ENCODE measurements at regions not wholly inside any gene's neighbourhood (a gene's known extent, or its start where the extent isn't known, plus 50 kb on each side); places are given as distances from the start of the nearest gene placed in this dataset.

GRCh38 chr14:97706819-97707218 lies 909.6 kb downstream of the VRK1 start:
- WGBS (ENCODE audit: insufficient coverage, low lambda C conversion rate): no CpG with 5 or more reads among the region's 2 CpGs
- no peak overlapping the region for H3K27ac ChIP-seq (ENCODE audit: low read length)
- DNase-seq: no peak

GRCh38 chr14:97707603-97708002 lies 910.4 kb downstream of the VRK1 start:
- Histone ChIP-seq H3K27ac (ENCODE audit: low read length) (no peak overlapping the region), H3K36me3 (ENCODE audit: control insufficient read depth, insufficient read depth, low read length) (no peaks in the 10 kb centered on the region), H3K4me3 (ENCODE audit: low read length) (no peak overlapping the region), H3K4me1 (ENCODE audit: control insufficient read depth, insufficient read depth, low read length) (no peaks in the 10 kb centered on the region), H3K9me3 (ENCODE audit: control insufficient read depth, low read depth, low read length) (no peaks in the 10 kb centered on the region), H3K27me3 (ENCODE audit: control insufficient read depth, insufficient read depth, low read length) (no peaks in the 10 kb centered on the region)
- DNase-seq: no peak
- WGBS (ENCODE audit: insufficient coverage, low lambda C conversion rate): no CpG with 5 or more reads among the region's 6 CpGs

More at GRCh38 chr14:97706819-97707218, 909.6 kb downstream of the VRK1 start:
- Histone ChIP-seq H3K4me1 (ENCODE audit: control insufficient read depth, insufficient read depth, low read length) (no peaks in the 10 kb centered on the region), H3K4me3 (ENCODE audit: low read length) (no peak overlapping the region), H3K27me3 (ENCODE audit: control insufficient read depth, insufficient read depth, low read length) (no peaks in the 10 kb centered on the region), H3K9me3 (ENCODE audit: control insufficient read depth, low read depth, low read length) (no peaks in the 10 kb centered on the region), H3K36me3 (ENCODE audit: control insufficient read depth, insufficient read depth, low read length) (no peaks in the 10 kb centered on the region)

GRCh38 chr14:97709552-97709951 lies 912.4 kb downstream of the VRK1 start:
- Histone ChIP-seq H3K27ac (ENCODE audit: low read length) (no peak overlapping the region), H3K27me3 (ENCODE audit: control insufficient read depth, insufficient read depth, low read length) (no peaks in the 10 kb centered on the region), H3K4me1 (ENCODE audit: control insufficient read depth, insufficient read depth, low read length) (no peaks in the 10 kb centered on the region), H3K9me3 (ENCODE audit: control insufficient read depth, low read depth, low read length) (peaks cover 3% of the 10 kb centered on the region), H3K4me3 (ENCODE audit: low read length) (no peak overlapping the region), H3K36me3 (ENCODE audit: control insufficient read depth, insufficient read depth, low read length) (no peaks in the 10 kb centered on the region)
- 100% methylated on average over 1 of the region's 6 CpGs for WGBS (ENCODE audit: insufficient coverage, low lambda C conversion rate)
- no peak for DNase-seq

- no peaks in the 10 kb centered on the region for H3K36me3 ChIP-seq (ENCODE audit: control insufficient read depth, insufficient read depth, low read length)
- WGBS (ENCODE audit: insufficient coverage, low lambda C conversion rate): 20% methylated on average over 1 of the region's 2 CpGs
Measured at GRCh38 chr14:97710726-97711125, 913.5 kb downstream of the VRK1 start.

GRCh38 chr14:97712471-97712870 lies 915.3 kb downstream of the VRK1 start:
- H3K4me1 ChIP-seq (ENCODE audit: control insufficient read depth, insufficient read depth, low read length): no peaks in the 10 kb centered on the region
- H3K36me3 ChIP-seq (ENCODE audit: control insufficient read depth, insufficient read depth, low read length): no peaks in the 10 kb centered on the region
- no peak overlapping the region for H3K4me3 ChIP-seq (ENCODE audit: low read length)
- H3K9me3 ChIP-seq (ENCODE audit: control insufficient read depth, low read depth, low read length): peaks cover 3% of the 10 kb centered on the region
- H3K27me3 ChIP-seq (ENCODE audit: control insufficient read depth, insufficient read depth, low read length): no peaks in the 10 kb centered on the region
- DNase-seq: no peak
- H3K27ac ChIP-seq (ENCODE audit: low read length): no peak overlapping the region

More at GRCh38 chr14:97710726-97711125, 913.5 kb downstream of the VRK1 start:
- H3K27me3 ChIP-seq (ENCODE audit: control insufficient read depth, insufficient read depth, low read length): no peaks in the 10 kb centered on the region
- H3K4me1 ChIP-seq (ENCODE audit: control insufficient read depth, insufficient read depth, low read length): no peaks in the 10 kb centered on the region
- peaks cover 3% of the 10 kb centered on the region for H3K9me3 ChIP-seq (ENCODE audit: control insufficient read depth, low read depth, low read length)
- DNase-seq: peak; percentile 10 to 38
- H3K4me3 ChIP-seq (ENCODE audit: low read length): no peak overlapping the region
- no peak overlapping the region for H3K27ac ChIP-seq (ENCODE audit: low read length)

- 100% methylated on average over 1 of the region's 6 CpGs for WGBS (ENCODE audit: insufficient coverage, low lambda C conversion rate)
- no peaks in the 10 kb centered on the region for H3K4me1 ChIP-seq (ENCODE audit: control insufficient read depth, insufficient read depth, low read length)
- H3K36me3 ChIP-seq (ENCODE audit: control insufficient read depth, insufficient read depth, low read length): no peaks in the 10 kb centered on the region
- peaks cover 3% of the 10 kb centered on the region for H3K9me3 ChIP-seq (ENCODE audit: control insufficient read depth, low read depth, low read length)
- H3K27ac ChIP-seq (ENCODE audit: low read length): no peak overlapping the region
- no peak for DNase-seq
- H3K4me3 ChIP-seq (ENCODE audit: low read length): no peak overlapping the region
- H3K27me3 ChIP-seq (ENCODE audit: control insufficient read depth, insufficient read depth, low read length): no peaks in the 10 kb centered on the region
Measured at GRCh38 chr14:97713023-97713422, 915.8 kb downstream of the VRK1 start.

- Histone ChIP-seq H3K36me3 (ENCODE audit: control insufficient read depth, insufficient read depth, low read length) (no peaks in the 10 kb centered on the region), H3K4me1 (ENCODE audit: control insufficient read depth, insufficient read depth, low read length) (no peaks in the 10 kb centered on the region), H3K27ac (ENCODE audit: low read length) (no peak overlapping the region), H3K9me3 (ENCODE audit: control insufficient read depth, low read depth, low read length) (peaks cover 3% of the 10 kb centered on the region), H3K27me3 (ENCODE audit: control insufficient read depth, insufficient read depth, low read length) (no peaks in the 10 kb centered on the region), H3K4me3 (ENCODE audit: low read length) (no peak overlapping the region)
- WGBS (ENCODE audit: insufficient coverage, low lambda C conversion rate): no CpG with 5 or more reads among the region's 1 CpG
- DNase-seq: no peak
Measured at GRCh38 chr14:97718886-97719442, 921.8 kb downstream of the VRK1 start.

- H3K36me3 ChIP-seq (ENCODE audit: control insufficient read depth, insufficient read depth, low read length): no peaks in the 10 kb centered on the region
- no peaks in the 10 kb centered on the region for H3K4me1 ChIP-seq (ENCODE audit: control insufficient read depth, insufficient read depth, low read length)
- no peak overlapping the region for H3K27ac ChIP-seq (ENCODE audit: low read length)
- WGBS (ENCODE audit: insufficient coverage, low lambda C conversion rate): 53% methylated on average over 2 of the region's 2 CpGs
- no peaks in the 10 kb centered on the region for H3K27me3 ChIP-seq (ENCODE audit: control insufficient read depth, insufficient read depth, low read length)
- no peak for DNase-seq
- H3K9me3 ChIP-seq (ENCODE audit: control insufficient read depth, low read depth, low read length): no peaks in the 10 kb centered on the region
- no peak overlapping the region for H3K4me3 ChIP-seq (ENCODE audit: low read length)
Measured at GRCh38 chr14:97719931-97720330, 922.7 kb downstream of the VRK1 start.

- H3K4me1 ChIP-seq (ENCODE audit: control insufficient read depth, insufficient read depth, low read length): no peaks in the 10 kb centered on the region
- DNase-seq: no peak
Measured at GRCh38 chr14:97723351-97723750, 926.2 kb downstream of the VRK1 start.

GRCh38 chr14:97723819-97724218 lies 926.6 kb downstream of the VRK1 start:
- Histone ChIP-seq H3K27ac (ENCODE audit: low read length) (no peak overlapping the region), H3K36me3 (ENCODE audit: control insufficient read depth, insufficient read depth, low read length) (no peaks in the 10 kb centered on the region), H3K9me3 (ENCODE audit: control insufficient read depth, low read depth, low read length) (no peaks in the 10 kb centered on the region), H3K4me1 (ENCODE audit: control insufficient read depth, insufficient read depth, low read length) (no peaks in the 10 kb centered on the region), H3K27me3 (ENCODE audit: control insufficient read depth, insufficient read depth, low read length) (no peaks in the 10 kb centered on the region), H3K4me3 (ENCODE audit: low read length) (no peak overlapping the region)
- no peak for DNase-seq
- WGBS (ENCODE audit: insufficient coverage, low lambda C conversion rate): no CpG with 5 or more reads among the region's 7 CpGs

More at GRCh38 chr14:97723351-97723750, 926.2 kb downstream of the VRK1 start:
- H3K27me3 ChIP-seq (ENCODE audit: control insufficient read depth, insufficient read depth, low read length): no peaks in the 10 kb centered on the region
- H3K4me3 ChIP-seq (ENCODE audit: low read length): no peak overlapping the region
- H3K27ac ChIP-seq (ENCODE audit: low read length): no peak overlapping the region
- no CpG with 5 or more reads among the region's 6 CpGs for WGBS (ENCODE audit: insufficient coverage, low lambda C conversion rate)
- no peaks in the 10 kb centered on the region for H3K36me3 ChIP-seq (ENCODE audit: control insufficient read depth, insufficient read depth, low read length)
- no peaks in the 10 kb centered on the region for H3K9me3 ChIP-seq (ENCODE audit: control insufficient read depth, low read depth, low read length)

GRCh38 chr14:97724265-97724731 lies 927.1 kb downstream of the VRK1 start:
- Histone ChIP-seq H3K36me3 (ENCODE audit: control insufficient read depth, insufficient read depth, low read length) (no peaks in the 10 kb centered on the region), H3K27me3 (ENCODE audit: control insufficient read depth, insufficient read depth, low read length) (no peaks in the 10 kb centered on the region), H3K4me1 (ENCODE audit: control insufficient read depth, insufficient read depth, low read length) (no peaks in the 10 kb centered on the region), H3K4me3 (ENCODE audit: low read length) (no peak overlapping the region), H3K27ac (ENCODE audit: low read length) (no peak overlapping the region), H3K9me3 (ENCODE audit: control insufficient read depth, low read depth, low read length) (no peaks in the 10 kb centered on the region)
- WGBS (ENCODE audit: insufficient coverage, low lambda C conversion rate): 32% methylated on average over 3 of the region's 9 CpGs
- DNase-seq: no peak
